ENCODE measurements at regions not wholly inside any gene's neighbourhood (a gene's known extent, or its start where the extent isn't known, plus 50 kb on each side); places are given as distances from the start of the nearest gene placed in this dataset.

GRCh38 chr1:195768377-195768776, 839.9 kb downstream of the KCNT2 start:
- Mint-ChIP-seq H3K27me3 (ENCODE audit: insufficient read depth) (no peaks in the 10 kb centered on the region), H3K4me1 (ENCODE audit: low read depth) (peaks cover 57% of the 10 kb centered on the region), H3K4me3 (no peak overlapping the region), H3K36me3 (ENCODE audit: low read depth) (peaks cover 8% of the 10 kb centered on the region; the same call in 1 of the 2 replicates), H3K9me3 (no peaks in the 10 kb centered on the region), H3K27ac (peak overlapping the region; percentile 72)
- DNase-seq, result no peak
- no peak for TF ChIP-seq CTCF (IDR thresholded peaks at IDR 0.05)

- H3K36me3 Mint-ChIP-seq (ENCODE audit: low read depth), result peaks cover 8% of the 10 kb centered on the region; the same call in 1 of the 2 replicates
- H3K9me3 Mint-ChIP-seq, result no peaks in the 10 kb centered on the region
- peaks cover 57% of the 10 kb centered on the region for H3K4me1 Mint-ChIP-seq (ENCODE audit: low read depth)
- peak overlapping the region; percentile 29; the same call in 1 of the 2 replicates for H3K27ac Mint-ChIP-seq
- no peak for TF ChIP-seq CTCF (IDR thresholded peaks at IDR 0.05)
- H3K27me3 Mint-ChIP-seq (ENCODE audit: insufficient read depth), result no peaks in the 10 kb centered on the region
- peak; percentile 34 for DNase-seq
- no peak overlapping the region for H3K4me3 Mint-ChIP-seq
Observed at GRCh38 chr1:195766709-195767108, 841.5 kb downstream of the KCNT2 start.

- no peak overlapping the region for H3K27ac Mint-ChIP-seq
- TF ChIP-seq CTCF (IDR thresholded peaks at IDR 0.05), result no peak
Observed at GRCh38 chr1:195765099-195765498, 843.1 kb downstream of the KCNT2 start.

GRCh38 chr1:195763907-195764374, 844.3 kb downstream of the KCNT2 start:
- H3K27ac Mint-ChIP-seq, result peak overlapping the region; percentile 89

More at GRCh38 chr1:195765099-195765498, 843.1 kb downstream of the KCNT2 start:
- peaks cover 55% of the 10 kb centered on the region for H3K4me1 Mint-ChIP-seq (ENCODE audit: low read depth)
- peaks cover 8% of the 10 kb centered on the region; the same call in 1 of the 2 replicates for H3K36me3 Mint-ChIP-seq (ENCODE audit: low read depth)
- no peaks in the 10 kb centered on the region for H3K9me3 Mint-ChIP-seq
- DNase-seq, result no peak
- H3K27me3 Mint-ChIP-seq (ENCODE audit: insufficient read depth), result no peaks in the 10 kb centered on the region
- no peak overlapping the region for H3K4me3 Mint-ChIP-seq

GRCh38 chr1:195763146-195763906, 844.9 kb downstream of the KCNT2 start:
- peaks cover 38% of the 10 kb centered on the region for H3K4me1 Mint-ChIP-seq (ENCODE audit: low read depth)
- H3K4me3 Mint-ChIP-seq, result no peak overlapping the region
- no peaks in the 10 kb centered on the region for H3K27me3 Mint-ChIP-seq (ENCODE audit: insufficient read depth)
- no peak for DNase-seq
- TF ChIP-seq CTCF (IDR thresholded peaks at IDR 0.05), result no peak
- no peaks in the 10 kb centered on the region for H3K9me3 Mint-ChIP-seq
- H3K27ac Mint-ChIP-seq, result peak overlapping the region; percentile 89
- peaks cover 8% of the 10 kb centered on the region; the same call in 1 of the 2 replicates for H3K36me3 Mint-ChIP-seq (ENCODE audit: low read depth)

More at GRCh38 chr1:195763907-195764374, 844.3 kb downstream of the KCNT2 start:
- H3K4me3 Mint-ChIP-seq, result peak overlapping the region; percentile 38
- peaks cover 44% of the 10 kb centered on the region for H3K4me1 Mint-ChIP-seq (ENCODE audit: low read depth)
- no peaks in the 10 kb centered on the region for H3K27me3 Mint-ChIP-seq (ENCODE audit: insufficient read depth)
- no peaks in the 10 kb centered on the region for H3K9me3 Mint-ChIP-seq
- DNase-seq, result peak; percentile 35
- peaks cover 8% of the 10 kb centered on the region; the same call in 1 of the 2 replicates for H3K36me3 Mint-ChIP-seq (ENCODE audit: low read depth)
- TF ChIP-seq CTCF (IDR thresholded peaks at IDR 0.05), result no peak
